B cell (primary cell): ENCODE measurements at regions not wholly inside any gene's neighbourhood (a gene's known extent, or its start where the extent isn't known, plus 50 kb on each side); places are given as distances from the start of the nearest gene placed in this dataset.

Experiments
- ATAC-seq: fragments of 200-7000 bp; cut with Tn5 transposase; one replicate; pipeline ENCODE4 v1.10.0; 2021; ENCODE audit warnings: low read depth, mild to moderate bottlenecking, moderate number of reproducible peaks, moderate library complexity
- CTCF ChIA-PET: fragments of 350-600 bp; sonication (Branson Sonifier 250); formaldehyde crosslinking; loops from one replicate; lab custom pipeline; 2021; ENCODE audit warnings: antibody characterized with exemption, inconsistent platforms; lab: Charles Lee
- POLR2A ChIA-PET: fragments of 350-600 bp; sonication (Branson Sonifier 250); formaldehyde crosslinking; loops from one replicate; lab custom pipeline; 2021; ENCODE audit warnings: antibody characterized with exemption; lab: Charles Lee
- DNase-seq: peaks from one replicate; pipeline ENCODE4 v3.0.0; 2013
- H2AFZ ChIP-seq: 2 replicates; pipeline ENCODE4 v1.6.1; 2012; ENCODE audit warnings: mild to moderate bottlenecking, low read depth, low read length; ENCODE audit not compliant: insufficient read depth, poor library complexity, severe bottlenecking
- H3K27ac ChIP-seq, 2 donors: 1 replicate in 1 of 2; 2 replicates in 1 of 2; pipeline ENCODE4 v1.5.1; 2012 to 2013; ENCODE audit warnings: low read length in 2 of 2, mild to moderate bottlenecking in 2 of 2, moderate library complexity in 1 of 2
- H3K27me3 ChIP-seq, 4 experiments: fragments of 200-600 bp in 1 of 4; sonication (generic) in 1 of 4; replicated peaks in 1 of 4; 1 replicate in 2 of 4; 2 replicates in 2 of 4; pipeline versions ENCODE4 v1.6.1 to v1.7.0; 2013 to 2016; ENCODE audit warnings: low read length in 3 of 4, mild to moderate bottlenecking in 2 of 4, mixed read lengths in 1 of 4, moderate library complexity in 1 of 4; ENCODE audit not compliant: insufficient read depth in 4 of 4, control insufficient read depth in 3 of 4; ENCODE audit errors: control extremely low read depth in 1 of 4
- H3K36me3 ChIP-seq, 2 experiments: replicated peaks in 1 of 2; 1 replicate in 1 of 2; 2 replicates in 1 of 2; pipeline versions ENCODE4 v1.6.1 to v1.7.1; 2013; ENCODE audit warnings: low read length in 1 of 2; ENCODE audit not compliant: insufficient read depth in 2 of 2, control insufficient read depth in 1 of 2; ENCODE audit errors: control extremely low read depth in 1 of 2, extremely low read depth in 1 of 2
- H3K4me1 ChIP-seq, 2 donors: fragments of 200-600 bp in 1 of 2; sonication (generic) in 1 of 2; 1 replicate in 1 of 2; 2 replicates in 1 of 2; pipeline versions ENCODE4 v1.5.1 to v1.6.1; 2013 to 2017; ENCODE audit warnings: low read length in 2 of 2; ENCODE audit not compliant: control insufficient read depth in 2 of 2, insufficient read depth in 2 of 2
- H3K4me2 ChIP-seq: replicated peaks from 2 replicates; pipeline ENCODE3; 2012; ENCODE audit warnings: mild to moderate bottlenecking, low read depth, low read length; ENCODE audit not compliant: poor library complexity, severe bottlenecking
- H3K4me3 ChIP-seq, 5 experiments: fragments of 200-600 bp in 1 of 5; sonication (generic) in 1 of 5; 1 replicate in 3 of 5; 2 replicates in 2 of 5; pipeline versions ENCODE4 v1.5.1 to v1.7.0; 2011 to 2016; ENCODE audit warnings: low read length in 4 of 5, mild to moderate bottlenecking in 4 of 5, low read depth in 2 of 5, control low read depth in 1 of 5, moderate library complexity in 1 of 5; ENCODE audit not compliant: insufficient read depth in 1 of 5; ENCODE audit errors: control extremely low read depth in 1 of 5, extremely low read depth in 1 of 5
- H3K79me2 ChIP-seq: fragments of 200-600 bp; sonication (generic); one replicate; pipeline ENCODE4 v1.6.0; 2016; ENCODE audit warnings: low read length; ENCODE audit not compliant: control insufficient read depth, insufficient read depth
- H3K9ac ChIP-seq: fragments of 200-600 bp; sonication (generic); 2 replicates; pipeline ENCODE4 v1.6.1; 2017; ENCODE audit warnings: mild to moderate bottlenecking, low read length, moderate library complexity
- H3K9me3 ChIP-seq, 3 donors: one replicate each; pipeline versions ENCODE4 v1.6.1 to v1.7.1; 2013; ENCODE audit warnings: low read length in 2 of 3; ENCODE audit not compliant: control insufficient read depth in 2 of 3, insufficient read depth in 1 of 3; ENCODE audit errors: control extremely low read depth in 1 of 3
- H4K20me1 ChIP-seq: 2 replicates; pipeline ENCODE4 v1.6.0; 2012; ENCODE audit warnings: mild to moderate bottlenecking, low read length; ENCODE audit not compliant: insufficient read depth, control insufficient read depth, poor library complexity, severe bottlenecking
- H3K27ac Mint-ChIP-seq: one replicate; pipeline ENCODE4 v1.8.0; 2021; ENCODE audit warnings: mixed read lengths
- H3K27me3 Mint-ChIP-seq: one replicate; pipeline ENCODE4 v1.8.0; 2021; ENCODE audit warnings: mixed read lengths
- H3K4me1 Mint-ChIP-seq: one replicate; pipeline ENCODE4 v1.8.0; 2021; ENCODE audit warnings: mixed read lengths
- H3K4me3 Mint-ChIP-seq: one replicate; pipeline ENCODE4 v1.8.0; 2021; ENCODE audit warnings: mixed read lengths
- H3K9me3 Mint-ChIP-seq: one replicate; pipeline ENCODE4 v1.8.0; 2022; ENCODE audit warnings: mixed read lengths; ENCODE audit not compliant: insufficient read depth
- EZH2 ChIP-seq: IDR thresholded peaks from 2 replicates; pipeline ENCODE4 v1.6.1; 2012; ENCODE audit warnings: borderline replicate concordance, low read depth, mild to moderate bottlenecking, moderate library complexity, low read length; ENCODE audit not compliant: insufficient read depth, poor library complexity, severe bottlenecking
- WGBS: methylation state at CpG from one replicate; pipeline ENCODE4 v1.1.5; 2013; ENCODE audit warnings: missing lambda C conversion rate; ENCODE audit not compliant: insufficient coverage; 5-methylcytosine and 5-hydroxymethylcytosine counted together
- intact Hi-C: fragments of 100-400 bp; cut with micrococcal nuclease; formaldehyde crosslinking; loops from one replicate; pipeline ENCODE4 v1.10.0; 2022
- TF ChIP-seq, protein P1 (sequence below): fragments of 200-600 bp; IDR thresholded peaks from one replicate; pipeline ENCODE4 v1.8.0; 2022; ENCODE audit warnings: antibody characterized with exemption, mild to moderate bottlenecking

DNA sequence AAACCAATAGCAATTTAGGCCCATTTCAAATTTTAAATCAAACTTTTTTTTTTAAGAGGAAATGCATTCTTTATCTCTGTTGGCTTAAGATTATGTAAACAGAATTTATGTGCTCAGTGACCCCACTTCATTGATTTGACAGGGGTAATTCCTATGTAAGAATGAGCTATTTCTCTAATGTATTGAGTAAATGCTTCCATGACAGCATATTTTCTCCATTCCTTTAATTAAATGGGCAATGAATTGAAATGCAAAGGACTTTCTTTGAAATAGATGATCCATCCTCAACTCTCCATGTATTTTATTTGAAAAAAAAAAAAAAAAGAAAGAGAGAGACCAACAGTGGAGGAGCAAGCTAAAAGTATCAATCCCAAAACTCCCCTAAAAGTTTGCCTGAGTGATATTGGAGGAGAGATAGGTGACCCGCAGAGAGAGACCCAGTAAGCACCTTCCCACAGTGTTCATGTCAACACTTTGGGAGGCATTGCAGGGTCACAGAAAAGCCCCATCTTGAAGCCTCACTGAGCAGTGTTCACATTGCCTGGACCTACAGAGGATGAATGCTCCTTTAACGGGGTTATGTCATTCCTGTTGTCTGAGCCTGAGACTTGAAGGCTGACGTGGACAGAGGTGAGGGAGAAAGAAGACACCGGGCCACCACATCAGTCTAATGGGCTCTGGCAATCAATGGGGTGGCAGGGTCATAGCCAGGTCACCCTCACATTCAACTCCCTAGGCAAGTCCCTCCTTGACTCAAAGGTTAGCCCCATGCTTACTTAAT lies 176.0 kb downstream of the SHOX2 start:
- Histone ChIP-seq H2AFZ (no peak overlapping the region), H3K36me3 (no peaks in the 10 kb centered on the region), H3K79me2 (no peaks in the 10 kb centered on the region), H3K4me3 (no peak overlapping the region), H3K4me1 (no peaks in the 10 kb centered on the region), H3K4me2 (no peak overlapping the region), H4K20me1 (no peaks in the 10 kb centered on the region), H3K27me3 (no peaks in the 10 kb centered on the region), H3K27ac (no peak overlapping the region), H3K9ac (no peak overlapping the region), H3K9me3 (no peaks in the 10 kb centered on the region)
- Mint-ChIP-seq H3K4me3 (no peak overlapping the region), H3K9me3 (no peaks in the 10 kb centered on the region), H3K4me1 (no peaks in the 10 kb centered on the region), H3K27me3 (no peaks in the 10 kb centered on the region), H3K27ac (no peak overlapping the region)
- TF ChIP-seq, protein P1, sequence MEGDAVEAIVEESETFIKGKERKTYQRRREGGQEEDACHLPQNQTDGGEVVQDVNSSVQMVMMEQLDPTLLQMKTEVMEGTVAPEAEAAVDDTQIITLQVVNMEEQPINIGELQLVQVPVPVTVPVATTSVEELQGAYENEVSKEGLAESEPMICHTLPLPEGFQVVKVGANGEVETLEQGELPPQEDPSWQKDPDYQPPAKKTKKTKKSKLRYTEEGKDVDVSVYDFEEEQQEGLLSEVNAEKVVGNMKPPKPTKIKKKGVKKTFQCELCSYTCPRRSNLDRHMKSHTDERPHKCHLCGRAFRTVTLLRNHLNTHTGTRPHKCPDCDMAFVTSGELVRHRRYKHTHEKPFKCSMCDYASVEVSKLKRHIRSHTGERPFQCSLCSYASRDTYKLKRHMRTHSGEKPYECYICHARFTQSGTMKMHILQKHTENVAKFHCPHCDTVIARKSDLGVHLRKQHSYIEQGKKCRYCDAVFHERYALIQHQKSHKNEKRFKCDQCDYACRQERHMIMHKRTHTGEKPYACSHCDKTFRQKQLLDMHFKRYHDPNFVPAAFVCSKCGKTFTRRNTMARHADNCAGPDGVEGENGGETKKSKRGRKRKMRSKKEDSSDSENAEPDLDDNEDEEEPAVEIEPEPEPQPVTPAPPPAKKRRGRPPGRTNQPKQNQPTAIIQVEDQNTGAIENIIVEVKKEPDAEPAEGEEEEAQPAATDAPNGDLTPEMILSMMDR: no peak
- no peak for TF ChIP-seq EZH2
- intact Hi-C loops: no loop called here
- WGBS: 90% methylated on average over 2 of the region's 4 CpGs
- no peak for DNase-seq
- CTCF ChIA-PET: no interaction called here
- no peak for ATAC-seq
- POLR2A ChIA-PET: no interaction called here

DNA sequence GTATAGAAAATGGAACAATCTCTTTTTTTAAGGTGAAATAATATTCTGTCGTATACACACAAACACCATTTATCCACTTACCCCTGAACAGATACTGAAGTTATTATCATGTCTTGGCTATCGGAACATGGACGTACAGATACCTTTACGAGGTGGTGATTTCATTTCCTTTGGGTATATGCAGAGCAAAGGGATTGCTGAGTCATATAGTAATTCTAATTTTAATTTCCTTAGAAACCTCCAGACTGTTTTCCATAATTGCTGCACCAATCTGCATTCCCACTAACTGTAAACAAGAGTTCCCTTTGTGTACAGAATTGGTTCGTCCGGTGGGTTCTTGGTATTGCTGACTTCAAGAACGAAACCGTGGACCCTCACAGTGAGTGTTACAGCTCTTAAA lies 179.4 kb downstream of the SHOX2 start:
- Histone ChIP-seq H2AFZ (no peak overlapping the region), H3K9me3 (no peaks in the 10 kb centered on the region), H3K4me1 (no peaks in the 10 kb centered on the region), H3K27ac (no peak overlapping the region), H3K36me3 (no peaks in the 10 kb centered on the region), H3K27me3 (no peaks in the 10 kb centered on the region), H3K79me2 (no peaks in the 10 kb centered on the region), H4K20me1 (no peaks in the 10 kb centered on the region), H3K4me3 (no peak overlapping the region), H3K9ac (no peak overlapping the region), H3K4me2 (no peak overlapping the region)
- no peak for DNase-seq
- ChIA-PET POLR2A (no interaction called here), CTCF (no interaction called here)
- intact Hi-C loops: no loop called here
- no peaks in the 10 kb centered on the region for H3K4me1 Mint-ChIP-seq
- no peak overlapping the region for H3K4me3 Mint-ChIP-seq
- WGBS: 96% methylated on average over 4 of the region's 8 CpGs
- no peaks in the 10 kb centered on the region for H3K9me3 Mint-ChIP-seq
- H3K27me3 Mint-ChIP-seq: no peaks in the 10 kb centered on the region
- TF ChIP-seq EZH2: no peak
- TF ChIP-seq, protein P1: no peak
- ATAC-seq: no peak
- no peak overlapping the region for H3K27ac Mint-ChIP-seq
